CD4-positive, alpha-beta T cell (primary cell): ENCODE measurements at regions not wholly inside any gene's neighbourhood (a gene's known extent, or its start where the extent isn't known, plus 50 kb on each side); places are given as distances from the start of the nearest gene placed in this dataset.
"Not testable (repeated sequence)": the region's sequence is repeated elsewhere in the genome, so short reads cannot be mapped to it uniquely, and the experiment has no call there.

ENCODE experiments used
- ATAC-seq: fragments of 200-7000 bp; cut with Tn5 transposase; one replicate; pipeline ENCODE4 v1.10.0; 2022; ENCODE audit warnings: mild to moderate bottlenecking; ENCODE audit not compliant: poor library complexity
- CTCF ChIA-PET: fragments of 350-600 bp; sonication (Branson Sonifier 250); formaldehyde crosslinking; loops from one replicate; lab custom pipeline; 2021; ENCODE audit warnings: antibody characterized with exemption, inconsistent platforms; lab: Charles Lee
- POLR2A ChIA-PET: fragments of 350-600 bp; sonication (Branson Sonifier 250); formaldehyde crosslinking; loops from one replicate; lab custom pipeline; 2021; ENCODE audit warnings: antibody characterized with exemption, inconsistent platforms; lab: Charles Lee
- DNase-seq, 14 experiments: peaks; one replicate each; pipeline ENCODE4 v3.0.0-alpha.2; 2013 to 2020; ENCODE audit warnings: mixed read lengths in 2 of 14
- H3K27ac ChIP-seq, 2 donors: one replicate each; pipeline versions ENCODE4 v1.5.1 to v1.7.0; 2013; ENCODE audit warnings: low read length in 2 of 2, low read depth in 1 of 2, mild to moderate bottlenecking in 1 of 2
- H3K27me3 ChIP-seq, 2 experiments: 1 replicate in 1 of 2; 2 replicates in 1 of 2; pipeline versions ENCODE4 v1.6.1 to v1.7.0; 2013; ENCODE audit warnings: low read length in 2 of 2, control low read depth in 1 of 2, mild to moderate bottlenecking in 1 of 2, moderate library complexity in 1 of 2; ENCODE audit not compliant: insufficient read depth in 2 of 2, control insufficient read depth in 1 of 2
- H3K36me3 ChIP-seq: one replicate; pipeline ENCODE4 v1.6.1; 2013; ENCODE audit warnings: low read length, control low read depth; ENCODE audit not compliant: insufficient read depth
- H3K4me1 ChIP-seq: one replicate; pipeline ENCODE4 v1.6.1; 2013; ENCODE audit warnings: low read length, control low read depth; ENCODE audit not compliant: insufficient read depth
- H3K4me3 ChIP-seq: one replicate; pipeline ENCODE4 v1.5.1; 2013; ENCODE audit warnings: mild to moderate bottlenecking, low read length, moderate library complexity
- H3K9me3 ChIP-seq, 2 experiments: 1 replicate in 1 of 2; 2 replicates in 1 of 2; pipeline versions ENCODE4 v1.6.1 to v1.7.0; 2013; ENCODE audit warnings: low read length in 2 of 2, mild to moderate bottlenecking in 2 of 2, control low read depth in 1 of 2, moderate library complexity in 1 of 2; ENCODE audit not compliant: control insufficient read depth in 1 of 2, insufficient read depth in 1 of 2
- H3K27ac Mint-ChIP-seq: one replicate; pipeline ENCODE4 v1.8.0; 2020; ENCODE audit warnings: mixed read lengths
- H3K27me3 Mint-ChIP-seq: one replicate; pipeline ENCODE4 v1.8.0; 2021; ENCODE audit warnings: mixed read lengths
- H3K36me3 Mint-ChIP-seq: one replicate; pipeline ENCODE4 v1.8.0; 2021; ENCODE audit warnings: low read depth, mixed read lengths
- H3K4me1 Mint-ChIP-seq: one replicate; pipeline ENCODE4 v1.8.0; 2021; ENCODE audit warnings: low read depth, mixed read lengths
- H3K4me3 Mint-ChIP-seq: one replicate; pipeline ENCODE4 v1.8.0; 2020; ENCODE audit warnings: mild to moderate bottlenecking, mixed read lengths
- H3K9me3 Mint-ChIP-seq: one replicate; pipeline ENCODE4 v1.8.0; 2020; ENCODE audit warnings: mixed read lengths
- intact Hi-C, 2 experiments: fragments of 100-400 bp; cut with DNase I in 1 of 2; cut with micrococcal nuclease in 1 of 2; formaldehyde crosslinking; loops; one replicate each; pipeline versions ENCODE4 v1.15.1 to v1.9.0; 2023 to 2025; cut with DNase I, micrococcal nuclease
- TF ChIP-seq, protein P1 (sequence below): fragments of 200-600 bp; IDR thresholded peaks from one replicate; pipeline ENCODE4 v1.8.0; 2022; ENCODE audit warnings: antibody characterized with exemption, mild to moderate bottlenecking

DNA sequence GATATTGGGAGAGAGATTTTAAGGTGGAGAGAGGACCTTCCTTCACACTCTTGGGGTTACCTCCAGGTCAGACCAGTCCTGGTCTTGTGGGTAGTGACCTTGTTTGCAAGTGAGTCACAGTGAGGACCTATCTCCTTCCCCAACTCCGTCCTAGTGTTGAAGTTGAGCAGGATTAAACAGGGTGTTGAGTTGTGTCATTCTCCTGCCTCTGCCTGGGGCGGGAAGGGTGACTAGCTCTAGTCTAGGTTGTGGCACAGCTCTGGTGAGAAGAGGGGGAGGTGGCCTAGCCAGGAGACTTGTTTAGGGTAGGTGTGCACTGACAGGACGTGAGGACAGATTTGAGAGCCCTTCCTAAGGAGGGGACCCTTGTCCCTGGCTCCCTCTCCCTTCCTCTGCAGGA is 119.6 kb upstream of the PITX1 start:
- POLR2A ChIA-PET, result no interaction called here
- TF ChIP-seq, protein P1, sequence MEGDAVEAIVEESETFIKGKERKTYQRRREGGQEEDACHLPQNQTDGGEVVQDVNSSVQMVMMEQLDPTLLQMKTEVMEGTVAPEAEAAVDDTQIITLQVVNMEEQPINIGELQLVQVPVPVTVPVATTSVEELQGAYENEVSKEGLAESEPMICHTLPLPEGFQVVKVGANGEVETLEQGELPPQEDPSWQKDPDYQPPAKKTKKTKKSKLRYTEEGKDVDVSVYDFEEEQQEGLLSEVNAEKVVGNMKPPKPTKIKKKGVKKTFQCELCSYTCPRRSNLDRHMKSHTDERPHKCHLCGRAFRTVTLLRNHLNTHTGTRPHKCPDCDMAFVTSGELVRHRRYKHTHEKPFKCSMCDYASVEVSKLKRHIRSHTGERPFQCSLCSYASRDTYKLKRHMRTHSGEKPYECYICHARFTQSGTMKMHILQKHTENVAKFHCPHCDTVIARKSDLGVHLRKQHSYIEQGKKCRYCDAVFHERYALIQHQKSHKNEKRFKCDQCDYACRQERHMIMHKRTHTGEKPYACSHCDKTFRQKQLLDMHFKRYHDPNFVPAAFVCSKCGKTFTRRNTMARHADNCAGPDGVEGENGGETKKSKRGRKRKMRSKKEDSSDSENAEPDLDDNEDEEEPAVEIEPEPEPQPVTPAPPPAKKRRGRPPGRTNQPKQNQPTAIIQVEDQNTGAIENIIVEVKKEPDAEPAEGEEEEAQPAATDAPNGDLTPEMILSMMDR, result no peak
- Histone ChIP-seq H3K27ac (no peak overlapping the region), H3K36me3 (no peaks in the 10 kb centered on the region), H3K4me3 (no peak overlapping the region), H3K9me3 (peaks cover 13 to 18% of the 10 kb centered on the region in 2 experiments), H3K27me3 (no peaks in the 10 kb centered on the region), H3K4me1 (no peaks in the 10 kb centered on the region)
- CTCF ChIA-PET, result no interaction called here
- peaks cover 4% of the 10 kb centered on the region for H3K27me3 Mint-ChIP-seq
- no peak overlapping the region for H3K27ac Mint-ChIP-seq
- no peak for ATAC-seq
- no peak overlapping the region for H3K4me3 Mint-ChIP-seq
- H3K36me3 Mint-ChIP-seq, result no peaks in the 10 kb centered on the region
- no peak for DNase-seq
- intact Hi-C loops, result no loop called here
- no peaks in the 10 kb centered on the region for H3K4me1 Mint-ChIP-seq
- H3K9me3 Mint-ChIP-seq, result peaks cover 7% of the 10 kb centered on the region

DNA sequence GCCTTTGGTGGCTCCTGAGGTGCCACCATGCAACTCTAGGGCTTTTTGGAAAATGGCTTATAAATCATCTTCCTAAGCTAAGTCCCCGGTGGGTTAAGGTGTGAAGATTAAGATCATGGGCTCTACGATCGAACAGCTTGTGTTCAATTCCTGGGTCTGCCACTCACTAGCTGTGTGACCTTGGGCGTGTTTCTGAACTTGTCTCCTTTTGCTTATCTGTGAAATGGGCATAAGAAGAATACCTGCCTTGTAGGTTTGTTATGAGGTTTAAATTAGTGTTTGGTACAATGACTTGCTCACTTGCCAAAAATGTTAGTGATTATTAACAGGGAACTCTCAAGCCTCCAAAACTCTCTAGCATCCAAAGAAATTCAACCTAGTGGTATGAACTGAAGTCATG is 119.2 kb upstream of the PITX1 start:
- H3K36me3 Mint-ChIP-seq, result no peaks in the 10 kb centered on the region
- Histone ChIP-seq H3K4me1 (no peaks in the 10 kb centered on the region), H3K27ac (no peak overlapping the region), H3K36me3 (no peaks in the 10 kb centered on the region), H3K27me3 (no peaks in the 10 kb centered on the region), H3K4me3 (no peak overlapping the region), H3K9me3 (peaks cover 9 to 20% of the 10 kb centered on the region in 2 experiments)
- H3K4me3 Mint-ChIP-seq, result no peak overlapping the region
- no peaks in the 10 kb centered on the region for H3K4me1 Mint-ChIP-seq
- no peak overlapping the region for H3K27ac Mint-ChIP-seq
- ChIA-PET CTCF (no interaction called here), POLR2A (no interaction called here)
- DNase-seq (no peak), ATAC-seq (no peak)
- peaks cover 7% of the 10 kb centered on the region for H3K9me3 Mint-ChIP-seq
- peaks cover 4% of the 10 kb centered on the region for H3K27me3 Mint-ChIP-seq
- TF ChIP-seq, protein P1, result no peak
- intact Hi-C loops, result no loop called here

DNA sequence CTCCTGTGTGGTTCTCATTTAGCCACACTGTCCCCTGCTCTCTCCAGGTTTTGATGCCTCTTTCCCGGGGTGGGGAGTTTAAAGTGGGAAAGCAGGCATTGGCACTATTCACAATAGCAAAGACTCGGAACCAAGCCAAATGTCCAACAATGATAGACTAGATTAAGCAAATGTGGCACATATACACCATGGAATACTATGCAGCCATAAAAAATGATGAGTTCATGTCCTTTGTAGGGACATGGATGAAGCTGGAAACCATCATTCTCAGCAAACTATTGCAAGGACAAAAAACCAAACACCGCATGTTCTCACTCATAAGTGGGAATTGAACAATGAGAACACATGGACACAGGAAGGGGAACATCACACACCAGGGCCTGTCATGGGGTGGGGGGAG is 117.6 kb upstream of the PITX1 start:
- H3K4me1 Mint-ChIP-seq, H3K36me3 Mint-ChIP-seq, H3K27ac ChIP-seq, H3K27me3 Mint-ChIP-seq, H3K9me3 Mint-ChIP-seq, H3K36me3 ChIP-seq, H3K27me3 ChIP-seq, H3K4me1 ChIP-seq, intact Hi-C loops, DNase-seq, H3K27ac Mint-ChIP-seq, POLR2A ChIA-PET, CTCF ChIA-PET, H3K4me3 Mint-ChIP-seq, ATAC-seq, H3K4me3 ChIP-seq: not testable (repeated sequence)
- H3K9me3 ChIP-seq, result peaks cover 0 to 17% of the 10 kb centered on the region in 2 experiments

DNA sequence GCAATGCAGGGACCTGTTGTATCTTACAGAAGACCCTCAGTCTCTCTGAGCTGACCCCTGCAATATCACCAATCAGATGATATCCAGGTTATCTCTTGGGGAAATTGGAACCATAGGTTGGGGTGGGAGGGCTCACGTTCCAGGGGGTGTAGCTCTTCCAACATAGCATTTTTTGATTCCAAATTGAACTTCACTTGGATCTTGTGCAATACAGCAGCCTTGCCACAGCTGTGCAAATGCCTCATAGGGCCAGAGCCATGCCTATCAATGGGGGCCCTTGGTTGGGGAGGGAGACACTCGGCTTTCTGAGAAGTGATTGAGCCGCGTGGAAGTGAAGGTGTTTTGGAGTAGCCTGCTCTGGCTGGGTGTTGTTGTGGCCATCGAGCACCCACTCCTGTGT is 117.2 kb upstream of the PITX1 start:
- no peaks in the 10 kb centered on the region for H3K9me3 Mint-ChIP-seq
- no peak overlapping the region for H3K27ac ChIP-seq

More for the DNA sequence above, 117.2 kb upstream of the PITX1 start:
- Mint-ChIP-seq H3K36me3 (no peaks in the 10 kb centered on the region), H3K27ac (no peak overlapping the region), H3K4me1 (no peaks in the 10 kb centered on the region), H3K4me3 (no peak overlapping the region), H3K27me3 (peaks cover 4% of the 10 kb centered on the region)
- Histone ChIP-seq H3K4me3 (no peak overlapping the region), H3K4me1 (no peaks in the 10 kb centered on the region), H3K27me3 (peaks cover 0 to 2% of the 10 kb centered on the region in 2 experiments), H3K9me3 (peaks cover 0 to 13% of the 10 kb centered on the region in 2 experiments), H3K36me3 (no peaks in the 10 kb centered on the region)
- no peak for ATAC-seq
- intact Hi-C loops, result no loop called here
- no peak for DNase-seq
- ChIA-PET POLR2A (no interaction called here), CTCF (no interaction called here)
- TF ChIP-seq, protein P1, result no peak
